ENCODE measurements at regions not wholly inside any gene's neighbourhood (a gene's known extent, or its start where the extent isn't known, plus 50 kb on each side); places are given as distances from the start of the nearest gene placed in this dataset.
A peak's percentile ranks its signal among the peaks of the same experiment; 100 is the strongest.
"Not testable (repeated sequence)": the region's sequence is repeated elsewhere in the genome, so short reads cannot be mapped to it uniquely, and the experiment has no call there.

- no peaks in the 10 kb centered on the region for H3K36me3 ChIP-seq (ENCODE audit: control insufficient read depth in 3 of 3, insufficient read depth in 2 of 3, low read depth in 1 of 3, low read length in 3 of 3)
- H3K4me1 ChIP-seq (ENCODE audit: control insufficient read depth in 3 of 3, insufficient read depth in 2 of 3, low read depth in 1 of 3, low read length in 2 of 3): no peaks in the 10 kb centered on the region
- DNase-seq: no peak
- H3K4me3 ChIP-seq (ENCODE audit: low read depth in 1 of 3, low read length in 3 of 3): no peak overlapping the region
- no peaks in the 10 kb centered on the region for H3K9me3 ChIP-seq (ENCODE audit: control insufficient read depth in 2 of 2, insufficient read depth in 1 of 2, low read depth in 1 of 2, low read length in 1 of 2)
- H3K27me3 ChIP-seq (ENCODE audit: control insufficient read depth in 3 of 3, insufficient read depth in 3 of 3, low read length in 3 of 3): no peaks in the 10 kb centered on the region
- H3K27ac ChIP-seq (ENCODE audit: low read depth in 1 of 3, low read length in 2 of 3): no peak overlapping the region
- 92 to 98% (median 96%) methylated on average over 2 of the region's 2 CpGs for WGBS, 3 donors
- no peak for FAIRE-seq
These were observed 340.6 kb downstream of the GJA1 start for GRCh38 chr6:121776054-121776453.

- Histone ChIP-seq H3K27ac (ENCODE audit: low read depth in 1 of 3, low read length in 2 of 3) (no peak overlapping the region), H3K4me1 (ENCODE audit: control insufficient read depth in 3 of 3, insufficient read depth in 2 of 3, low read depth in 1 of 3, low read length in 2 of 3) (no peaks in the 10 kb centered on the region), H3K9me3 (ENCODE audit: control insufficient read depth in 2 of 2, insufficient read depth in 1 of 2, low read depth in 1 of 2, low read length in 1 of 2) (no peaks in the 10 kb centered on the region), H3K27me3 (ENCODE audit: control insufficient read depth in 3 of 3, insufficient read depth in 3 of 3, low read length in 3 of 3) (no peaks in the 10 kb centered on the region), H3K4me3 (ENCODE audit: low read depth in 1 of 3, low read length in 3 of 3) (no peak overlapping the region), H3K36me3 (ENCODE audit: control insufficient read depth in 3 of 3, insufficient read depth in 2 of 3, low read depth in 1 of 3, low read length in 3 of 3) (no peaks in the 10 kb centered on the region)
- FAIRE-seq (no peak), DNase-seq (peak in 1 of 2 donors; percentile 31)
- 73 to 74% (median 74%) methylated on average over 3 of the region's 3 CpGs for WGBS, 3 donors
These were observed 345.2 kb downstream of the GJA1 start for GRCh38 chr6:121780325-121781321.

- DNase-seq (no peak), FAIRE-seq (no peak)
- H3K27me3 ChIP-seq (ENCODE audit: control insufficient read depth in 3 of 3, insufficient read depth in 3 of 3, low read length in 3 of 3): no peaks in the 10 kb centered on the region
- peaks cover 0 to under 1% of the 10 kb centered on the region in 2 donors for H3K9me3 ChIP-seq (ENCODE audit: control insufficient read depth in 2 of 2, insufficient read depth in 1 of 2, low read depth in 1 of 2, low read length in 1 of 2)
- WGBS, 3 donors: 72 to 80% (median 76%) methylated on average over 6 of the region's 6 CpGs
- no peak overlapping the region for H3K27ac ChIP-seq (ENCODE audit: low read depth in 1 of 3, low read length in 2 of 3)
- no peaks in the 10 kb centered on the region for H3K36me3 ChIP-seq (ENCODE audit: control insufficient read depth in 3 of 3, insufficient read depth in 2 of 3, low read depth in 1 of 3, low read length in 3 of 3)
- H3K4me3 ChIP-seq (ENCODE audit: low read depth in 1 of 3, low read length in 3 of 3): no peak overlapping the region
- H3K4me1 ChIP-seq (ENCODE audit: control insufficient read depth in 3 of 3, insufficient read depth in 2 of 3, low read depth in 1 of 3, low read length in 2 of 3): no peaks in the 10 kb centered on the region
These were observed 356.2 kb downstream of the GJA1 start for GRCh38 chr6:121791396-121792315.

- Histone ChIP-seq H3K4me1 (ENCODE audit: control insufficient read depth in 3 of 3, insufficient read depth in 2 of 3, low read depth in 1 of 3, low read length in 2 of 3) (no peaks in the 10 kb centered on the region), H3K9me3 (ENCODE audit: control insufficient read depth in 2 of 2, insufficient read depth in 1 of 2, low read depth in 1 of 2, low read length in 1 of 2) (peaks cover 0 to 15% of the 10 kb centered on the region in 2 donors), H3K36me3 (ENCODE audit: control insufficient read depth in 3 of 3, insufficient read depth in 2 of 3, low read depth in 1 of 3, low read length in 3 of 3) (no peaks in the 10 kb centered on the region), H3K4me3 (ENCODE audit: low read depth in 1 of 3, low read length in 3 of 3) (no peak overlapping the region), H3K27ac (ENCODE audit: low read depth in 1 of 3, low read length in 2 of 3) (no peak overlapping the region), H3K27me3 (ENCODE audit: control insufficient read depth in 3 of 3, insufficient read depth in 3 of 3, low read length in 3 of 3) (no peaks in the 10 kb centered on the region)
- DNase-seq (no peak), FAIRE-seq (no peak)
- 72 to 81% (median 80%) methylated on average over 2 of the region's 2 CpGs for WGBS, 3 donors
These were observed 359.2 kb downstream of the GJA1 start for GRCh38 chr6:121794630-121795029.

GRCh38 chr6:121797598-121797997 is 362.2 kb downstream of the GJA1 start:
- peaks cover 0 to 31% of the 10 kb centered on the region in 2 donors for H3K9me3 ChIP-seq (ENCODE audit: control insufficient read depth in 2 of 2, insufficient read depth in 1 of 2, low read depth in 1 of 2, low read length in 1 of 2)
- H3K27me3 ChIP-seq (ENCODE audit: control insufficient read depth in 3 of 3, insufficient read depth in 3 of 3, low read length in 3 of 3); H3K36me3 ChIP-seq (ENCODE audit: control insufficient read depth in 3 of 3, insufficient read depth in 2 of 3, low read depth in 1 of 3, low read length in 3 of 3); H3K4me1 ChIP-seq (ENCODE audit: control insufficient read depth in 3 of 3, insufficient read depth in 2 of 3, low read depth in 1 of 3, low read length in 2 of 3); H3K27ac ChIP-seq (ENCODE audit: low read depth in 1 of 3, low read length in 2 of 3); FAIRE-seq; H3K4me3 ChIP-seq (ENCODE audit: low read depth in 1 of 3, low read length in 3 of 3); DNase-seq: not testable (repeated sequence)
- 90 to 93% (median 93%) methylated on average over 6 of the region's 6 CpGs for WGBS, 3 donors

- not testable (repeated sequence) for H3K4me3 ChIP-seq (ENCODE audit: low read depth in 1 of 3, low read length in 3 of 3); H3K27ac ChIP-seq (ENCODE audit: low read depth in 1 of 3, low read length in 2 of 3); H3K36me3 ChIP-seq (ENCODE audit: control insufficient read depth in 3 of 3, insufficient read depth in 2 of 3, low read depth in 1 of 3, low read length in 3 of 3); DNase-seq; H3K4me1 ChIP-seq (ENCODE audit: control insufficient read depth in 3 of 3, insufficient read depth in 2 of 3, low read depth in 1 of 3, low read length in 2 of 3); H3K27me3 ChIP-seq (ENCODE audit: control insufficient read depth in 3 of 3, insufficient read depth in 3 of 3, low read length in 3 of 3); FAIRE-seq
- WGBS, 3 donors: 60 to 80% (median 80%) methylated on average over 1 of the region's 1 CpG
- H3K9me3 ChIP-seq (ENCODE audit: control insufficient read depth in 2 of 2, insufficient read depth in 1 of 2, low read depth in 1 of 2, low read length in 1 of 2): peaks cover 0 to 33% of the 10 kb centered on the region in 2 donors
These were observed 362.7 kb downstream of the GJA1 start for GRCh38 chr6:121798126-121798525.

GRCh38 chr6:121799574-121799973 is 364.1 kb downstream of the GJA1 start:
- Histone ChIP-seq H3K4me1 (ENCODE audit: control insufficient read depth in 3 of 3, insufficient read depth in 2 of 3, low read depth in 1 of 3, low read length in 2 of 3) (no peaks in the 10 kb centered on the region), H3K36me3 (ENCODE audit: control insufficient read depth in 3 of 3, insufficient read depth in 2 of 3, low read depth in 1 of 3, low read length in 3 of 3) (no peaks in the 10 kb centered on the region), H3K27ac (ENCODE audit: low read depth in 1 of 3, low read length in 2 of 3) (no peak overlapping the region), H3K4me3 (ENCODE audit: low read depth in 1 of 3, low read length in 3 of 3) (no peak overlapping the region), H3K27me3 (ENCODE audit: control insufficient read depth in 3 of 3, insufficient read depth in 3 of 3, low read length in 3 of 3) (no peaks in the 10 kb centered on the region), H3K9me3 (ENCODE audit: control insufficient read depth in 2 of 2, insufficient read depth in 1 of 2, low read depth in 1 of 2, low read length in 1 of 2) (peaks cover 0 to 35% of the 10 kb centered on the region in 2 donors)
- no peak for FAIRE-seq
- no peak for DNase-seq

- FAIRE-seq (no peak), DNase-seq (no peak)
- Histone ChIP-seq H3K4me1 (ENCODE audit: control insufficient read depth in 3 of 3, insufficient read depth in 2 of 3, low read depth in 1 of 3, low read length in 2 of 3) (no peaks in the 10 kb centered on the region), H3K36me3 (ENCODE audit: control insufficient read depth in 3 of 3, insufficient read depth in 2 of 3, low read depth in 1 of 3, low read length in 3 of 3) (no peaks in the 10 kb centered on the region), H3K27ac (ENCODE audit: low read depth in 1 of 3, low read length in 2 of 3) (no peak overlapping the region), H3K9me3 (ENCODE audit: control insufficient read depth in 2 of 2, insufficient read depth in 1 of 2, low read depth in 1 of 2, low read length in 1 of 2) (peaks cover 0 to 35% of the 10 kb centered on the region in 2 donors), H3K27me3 (ENCODE audit: control insufficient read depth in 3 of 3, insufficient read depth in 3 of 3, low read length in 3 of 3) (no peaks in the 10 kb centered on the region), H3K4me3 (ENCODE audit: low read depth in 1 of 3, low read length in 3 of 3) (no peak overlapping the region)
- 78 to 91% (median 85%) methylated on average over 1 of the region's 1 CpG for WGBS, 3 donors
These were observed 364.6 kb downstream of the GJA1 start for GRCh38 chr6:121800047-121800446.

All from small intestine (tissue), 7 donors.